H9 (cell line): ENCODE measurements at regions not wholly inside any gene's neighbourhood (a gene's known extent, or its start where the extent isn't known, plus 50 kb on each side); places are given as distances from the start of the nearest gene placed in this dataset.

Experiments
- DNase-seq: peaks from one replicate; pipeline ENCODE4 v3.0.0-alpha.2; 2017
- H2AFZ ChIP-seq: one replicate; pipeline ENCODE4 v1.6.1; 2013; ENCODE audit warnings: mild to moderate bottlenecking, low read length, control low read depth, moderate library complexity
- H2AK5ac ChIP-seq: 2 replicates; pipeline ENCODE4 v1.6.1; 2013; ENCODE audit warnings: low read length, control low read depth, mixed read lengths; ENCODE audit not compliant: insufficient read length
- H2BK120ac ChIP-seq: one replicate; pipeline ENCODE4 v1.6.1; 2013; ENCODE audit warnings: low read depth, mild to moderate bottlenecking, low read length, control low read depth, inconsistent platforms; ENCODE audit not compliant: poor library complexity, severe bottlenecking
- H2BK12ac ChIP-seq: 2 replicates; pipeline ENCODE4 v1.6.1; 2013; ENCODE audit warnings: low read length, control low read depth, mixed read lengths, low read depth; ENCODE audit not compliant: insufficient read length
- H2BK15ac ChIP-seq: 2 replicates; pipeline ENCODE4 v1.6.1; 2013; ENCODE audit warnings: low read depth, low read length, control low read depth
- H2BK20ac ChIP-seq: one replicate; pipeline ENCODE4 v1.6.1; 2013; ENCODE audit warnings: low read depth, mild to moderate bottlenecking, low read length, control low read depth, inconsistent platforms; ENCODE audit not compliant: poor library complexity, severe bottlenecking
- H2BK5ac ChIP-seq: 2 replicates; pipeline ENCODE4 v1.6.1; 2013; ENCODE audit warnings: low read length, control low read depth, mixed read lengths; ENCODE audit not compliant: insufficient read length
- H3K14ac ChIP-seq: 2 replicates; pipeline ENCODE4 v1.6.1; 2013; ENCODE audit warnings: low read length, control low read depth; ENCODE audit not compliant: insufficient read depth
- H3K18ac ChIP-seq: 2 replicates; pipeline ENCODE4 v1.6.1; 2013; ENCODE audit warnings: low read depth, mild to moderate bottlenecking, mixed read lengths, low read length, control low read depth; ENCODE audit not compliant: insufficient read length
- H3K23ac ChIP-seq: 2 replicates; pipeline ENCODE4 v1.6.1; 2013; ENCODE audit warnings: low read length, control low read depth, mixed read lengths, low read depth; ENCODE audit not compliant: insufficient read length
- H3K23me2 ChIP-seq: 2 replicates; pipeline ENCODE4 v1.6.1; 2013; ENCODE audit warnings: low read depth, mild to moderate bottlenecking, mixed read lengths, low read length, control low read depth; ENCODE audit not compliant: insufficient read length, poor library complexity, severe bottlenecking
- H3K27ac ChIP-seq: 2 replicates; pipeline ENCODE4 v1.5.1; 2013; ENCODE audit warnings: low read length, control low read depth, mixed read lengths, low read depth; ENCODE audit not compliant: insufficient read length
- H3K27me3 ChIP-seq: 2 replicates; pipeline ENCODE4 v1.6.1; 2013; ENCODE audit warnings: low read length, control low read depth, inconsistent platforms; ENCODE audit not compliant: insufficient read depth
- H3K4ac ChIP-seq: 2 replicates; pipeline ENCODE4 v1.6.1; 2013; ENCODE audit warnings: low read depth, mild to moderate bottlenecking, control low read depth, inconsistent platforms, low read length, moderate library complexity
- H3K4me1 ChIP-seq: 2 replicates; pipeline ENCODE4 v1.6.1; 2013; ENCODE audit warnings: low read length, control low read depth, inconsistent platforms; ENCODE audit not compliant: insufficient read depth
- H3K4me2 ChIP-seq: 2 replicates; pipeline ENCODE4 v1.6.1; 2013; ENCODE audit warnings: low read length, control low read depth, mixed read lengths; ENCODE audit not compliant: insufficient read length, insufficient read depth
- H3K56ac ChIP-seq: 2 replicates; pipeline ENCODE4 v1.6.1; 2013; ENCODE audit warnings: low read depth, mild to moderate bottlenecking, mixed read lengths, low read length, control low read depth; ENCODE audit not compliant: insufficient read length
- H3K79me1 ChIP-seq: 2 replicates; pipeline ENCODE4 v1.6.1; 2013; ENCODE audit warnings: low read depth, mild to moderate bottlenecking, moderate library complexity, low read length, control low read depth, inconsistent platforms; ENCODE audit not compliant: insufficient read depth, poor library complexity, severe bottlenecking
- H3K79me2 ChIP-seq: 2 replicates; pipeline ENCODE4 v1.6.1; 2013; ENCODE audit warnings: low read length, control low read depth, inconsistent platforms; ENCODE audit not compliant: insufficient read depth
- H3K9ac ChIP-seq: 2 replicates; pipeline ENCODE4 v1.6.1; 2013; ENCODE audit warnings: low read length, control low read depth, mixed read lengths; ENCODE audit not compliant: insufficient read length; ENCODE audit errors: extremely low read depth
- H3K9me3 ChIP-seq: one replicate; pipeline ENCODE4 v1.6.1; 2013; ENCODE audit warnings: low read depth, low read length, inconsistent platforms; ENCODE audit not compliant: control insufficient read depth
- H3T11ph ChIP-seq: one replicate; pipeline ENCODE4 v1.6.1; 2013; ENCODE audit warnings: mild to moderate bottlenecking, low read length, control low read depth, inconsistent platforms
- H4K20me1 ChIP-seq: one replicate; pipeline ENCODE4 v1.6.1; 2013; ENCODE audit not compliant: control insufficient read depth, insufficient read length, insufficient read depth
- H4K5ac ChIP-seq: 2 replicates; pipeline ENCODE4 v1.6.1; 2013; ENCODE audit warnings: low read depth, mild to moderate bottlenecking, mixed read lengths, low read length, control low read depth; ENCODE audit not compliant: insufficient read length
- H4K8ac ChIP-seq: replicated peaks from 2 replicates; pipeline ENCODE4 v1.6.1; 2013; ENCODE audit warnings: low read length, control low read depth, mixed read lengths, low read depth; ENCODE audit not compliant: insufficient read length
- H4K91ac ChIP-seq: 2 replicates; pipeline ENCODE4 v1.6.1; 2013; ENCODE audit warnings: low read depth, mild to moderate bottlenecking, moderate library complexity, mixed read lengths, low read length, control low read depth; ENCODE audit not compliant: insufficient read length
- H3K27ac Mint-ChIP-seq, 3 experiments: 2 replicates in 2 of 3; 3 replicates in 1 of 3; pipeline ENCODE4 v1.8.0; 2020 to 2021; ENCODE audit warnings: mixed read lengths in 3 of 3, mild to moderate bottlenecking in 1 of 3, moderate library complexity in 1 of 3
- H3K27me3 Mint-ChIP-seq: 2 replicates; pipeline ENCODE4 v1.8.0; 2021; ENCODE audit warnings: low read depth, mild to moderate bottlenecking, moderate library complexity, mixed read lengths
- H3K36me3 Mint-ChIP-seq, 3 experiments: 2 replicates in 2 of 3; 3 replicates in 1 of 3; pipeline ENCODE4 v1.8.0; 2020 to 2021; ENCODE audit warnings: low read depth in 3 of 3, mixed read lengths in 3 of 3; ENCODE audit not compliant: insufficient read depth in 1 of 3
- H3K4me1 Mint-ChIP-seq, 2 experiments: 2 replicates each; pipeline ENCODE4 v1.8.0; 2020; ENCODE audit warnings: mixed read lengths in 2 of 2
- H3K4me3 Mint-ChIP-seq, 2 experiments: 2 replicates in 1 of 2; 3 replicates in 1 of 2; pipeline ENCODE4 v1.8.0; 2020 to 2021; ENCODE audit warnings: mild to moderate bottlenecking in 2 of 2, mixed read lengths in 2 of 2, moderate library complexity in 1 of 2
- H3K9me3 Mint-ChIP-seq, 2 experiments: 2 replicates in 1 of 2; 3 replicates in 1 of 2; pipeline ENCODE4 v1.8.0; 2020; ENCODE audit warnings: mild to moderate bottlenecking in 2 of 2, mixed read lengths in 2 of 2, moderate library complexity in 1 of 2
- WGBS: extraction: QIAGEN DNeasy Blood & Tissue Kit; methylation state at CpG from one replicate; pipeline ENCODE4 v1.1.7; 2013; ENCODE audit warnings: missing lambda C conversion rate, low lambda C conversion rate, mixed read lengths; ENCODE audit not compliant: insufficient read length; ENCODE audit errors: extremely low coverage; 5-methylcytosine and 5-hydroxymethylcytosine counted together
- TF ChIP-seq, protein P1 (sequence below): fragments of 200-600 bp; sonication (generic); conservative IDR thresholded peaks from 3 replicates; pipeline ENCODE4 v1.8.0; 2021; ENCODE audit warnings: antibody characterized with exemption, mild to moderate bottlenecking

DNA sequence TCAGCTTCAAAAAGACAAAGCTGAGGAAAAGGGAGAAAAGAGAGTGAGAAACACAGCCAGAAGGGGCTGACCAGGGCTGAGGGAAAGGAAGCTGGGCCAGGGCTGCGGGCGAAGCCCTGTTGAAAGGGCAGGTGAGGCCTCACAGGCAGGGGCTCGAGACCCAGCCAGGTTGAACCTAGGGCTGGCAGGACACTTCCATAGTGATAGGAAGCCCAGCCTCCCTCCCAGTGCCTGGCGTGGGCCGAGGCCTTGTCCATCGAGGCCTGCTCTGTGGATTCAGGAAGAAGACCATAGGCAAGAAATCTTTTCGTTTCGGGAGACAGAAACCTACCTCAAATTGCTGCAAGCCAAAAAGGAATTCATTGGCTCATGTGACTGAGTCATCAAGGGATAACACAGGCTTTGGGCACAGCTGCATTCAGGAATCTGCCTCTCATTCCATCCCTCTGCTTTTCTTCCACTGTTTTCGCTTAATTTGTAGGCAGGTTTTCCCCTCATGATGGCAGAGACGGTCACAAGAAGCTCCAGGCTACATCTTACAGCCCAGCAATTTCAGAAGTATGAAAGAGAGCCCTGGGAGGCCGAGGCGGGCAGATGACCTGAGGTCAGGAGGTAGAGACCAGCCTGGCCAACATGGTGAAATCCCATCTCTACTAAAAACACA is 311.1 kb upstream of the SULF2 start:
- no peaks in the 10 kb centered on the region; the same call in 1 of the 2 replicates for H3K27me3 Mint-ChIP-seq
- no peak overlapping the region for H2AFZ ChIP-seq
- H3K9me3 ChIP-seq: no peaks in the 10 kb centered on the region
- no peaks in the 10 kb centered on the region for H3K9me3 Mint-ChIP-seq
- H3K4me1 ChIP-seq: no peaks in the 10 kb centered on the region
- H3K56ac ChIP-seq: no peak overlapping the region
- no peak overlapping the region for H3K4ac ChIP-seq
- H4K20me1 ChIP-seq: no peaks in the 10 kb centered on the region
- H3K14ac ChIP-seq: no peak overlapping the region
- no peaks in the 10 kb centered on the region for H3K23me2 ChIP-seq
- no peak overlapping the region for H4K8ac ChIP-seq
- no peak overlapping the region for H3K4me3 Mint-ChIP-seq
- no peaks in the 10 kb centered on the region for H3K79me2 ChIP-seq
- H3K4me2 ChIP-seq: no peak overlapping the region
- H3K4me1 Mint-ChIP-seq: 0 out of 4 replicates have a peak, but pooled peaks cover 2 to 5% of the 10 kb centered on the region in 2 experiments
- no peaks in the 10 kb centered on the region; a peak in 1 of 7 replicates for H3K36me3 Mint-ChIP-seq
- H2BK15ac ChIP-seq: no peak overlapping the region
- DNase-seq: no peak
- H2BK120ac ChIP-seq: no peak overlapping the region
- no CpG with 5 or more reads among the region's 12 CpGs for WGBS
- no peak overlapping the region for H3K18ac ChIP-seq
- no peak overlapping the region for H3T11ph ChIP-seq
- H2BK5ac ChIP-seq: no peak overlapping the region
- H3K9ac ChIP-seq: no peak overlapping the region
- TF ChIP-seq, protein P1, sequence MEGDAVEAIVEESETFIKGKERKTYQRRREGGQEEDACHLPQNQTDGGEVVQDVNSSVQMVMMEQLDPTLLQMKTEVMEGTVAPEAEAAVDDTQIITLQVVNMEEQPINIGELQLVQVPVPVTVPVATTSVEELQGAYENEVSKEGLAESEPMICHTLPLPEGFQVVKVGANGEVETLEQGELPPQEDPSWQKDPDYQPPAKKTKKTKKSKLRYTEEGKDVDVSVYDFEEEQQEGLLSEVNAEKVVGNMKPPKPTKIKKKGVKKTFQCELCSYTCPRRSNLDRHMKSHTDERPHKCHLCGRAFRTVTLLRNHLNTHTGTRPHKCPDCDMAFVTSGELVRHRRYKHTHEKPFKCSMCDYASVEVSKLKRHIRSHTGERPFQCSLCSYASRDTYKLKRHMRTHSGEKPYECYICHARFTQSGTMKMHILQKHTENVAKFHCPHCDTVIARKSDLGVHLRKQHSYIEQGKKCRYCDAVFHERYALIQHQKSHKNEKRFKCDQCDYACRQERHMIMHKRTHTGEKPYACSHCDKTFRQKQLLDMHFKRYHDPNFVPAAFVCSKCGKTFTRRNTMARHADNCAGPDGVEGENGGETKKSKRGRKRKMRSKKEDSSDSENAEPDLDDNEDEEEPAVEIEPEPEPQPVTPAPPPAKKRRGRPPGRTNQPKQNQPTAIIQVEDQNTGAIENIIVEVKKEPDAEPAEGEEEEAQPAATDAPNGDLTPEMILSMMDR: no peak
- H2AK5ac ChIP-seq: no peak overlapping the region
- H2BK20ac ChIP-seq: no peak overlapping the region
- H3K27me3 ChIP-seq: no peaks in the 10 kb centered on the region
- no peak overlapping the region for H4K5ac ChIP-seq
- no peak overlapping the region for H3K27ac Mint-ChIP-seq
- H3K27ac ChIP-seq: no peak overlapping the region
- H4K91ac ChIP-seq: no peak overlapping the region
- no peak overlapping the region for H3K23ac ChIP-seq
- no peaks in the 10 kb centered on the region for H3K79me1 ChIP-seq
- no peak overlapping the region for H2BK12ac ChIP-seq
